PC-3 (cell line): ENCODE measurements at regions not wholly inside any gene's neighbourhood (a gene's known extent, or its start where the extent isn't known, plus 50 kb on each side); places are given as distances from the start of the nearest gene placed in this dataset.

ENCODE experiments used
- CTCF ChIP-seq: fragments of 300-600 bp; sonication (generic); conservative IDR thresholded peaks from 2 replicates; pipeline ENCODE4 v1.5.1; 2017; ENCODE audit warnings: antibody characterized with exemption, low read depth, mild to moderate bottlenecking, low read length
- EZH2 ChIP-seq: fragments of 300-600 bp; sonication (generic); IDR thresholded peaks from one replicate; pipeline ENCODE4 v1.6.1; 2017; ENCODE audit warnings: antibody characterized with exemption, mild to moderate bottlenecking, low read length; ENCODE audit not compliant: unreplicated experiment
- EZH2phosphoT487 ChIP-seq: fragments of 300-600 bp; sonication (generic); IDR thresholded peaks from 2 replicates; pipeline ENCODE4 v1.6.1; 2018; ENCODE audit warnings: mild to moderate bottlenecking, antibody characterized with exemption, low read length, borderline replicate concordance

GRCh38 chr5:61625681-61626621, 293.9 kb downstream of the ZSWIM6 start:
- TF ChIP-seq CTCF (no peak), EZH2 (no peak), EZH2phosphoT487 (no peak)
